Trophoblast cell (in vitro differentiated cells and primary cell): ENCODE measurements at regions not wholly inside any gene's neighbourhood (a gene's known extent, or its start where the extent isn't known, plus 50 kb on each side); places are given as distances from the start of the nearest gene placed in this dataset.
A peak's percentile ranks its signal among the peaks of the same experiment; 100 is the strongest.

Experiments
- DNase-seq, 2 donors: peaks; one replicate each; pipeline ENCODE4 v3.0.0-alpha.2; 2016
- H2AFZ ChIP-seq: 2 replicates; pipeline ENCODE4 v1.6.1; 2013; ENCODE audit warnings: low read length, moderate library complexity, mild to moderate bottlenecking; ENCODE audit not compliant: insufficient read depth, poor library complexity
- H2AK5ac ChIP-seq: 2 replicates; pipeline ENCODE4 v1.6.1; 2013; ENCODE audit warnings: mild to moderate bottlenecking, low read length
- H2BK120ac ChIP-seq: 2 replicates; pipeline ENCODE4 v1.6.1; 2013; ENCODE audit warnings: low read length, mild to moderate bottlenecking, moderate library complexity; ENCODE audit not compliant: insufficient read depth, poor library complexity
- H2BK12ac ChIP-seq: 2 replicates; pipeline ENCODE4 v1.6.1; 2013; ENCODE audit warnings: mild to moderate bottlenecking, low read length, moderate library complexity
- H2BK5ac ChIP-seq: 2 replicates; pipeline ENCODE4 v1.6.1; 2013; ENCODE audit warnings: low read length, low read depth, moderate library complexity, mild to moderate bottlenecking; ENCODE audit not compliant: poor library complexity
- H3K14ac ChIP-seq: 2 replicates; pipeline ENCODE4 v1.6.1; 2013; ENCODE audit warnings: mild to moderate bottlenecking, low read length
- H3K18ac ChIP-seq: 2 replicates; pipeline ENCODE4 v1.6.1; 2013; ENCODE audit warnings: mild to moderate bottlenecking, low read length
- H3K23ac ChIP-seq: 2 replicates; pipeline ENCODE4 v1.6.1; 2013; ENCODE audit warnings: low read length
- H3K27ac ChIP-seq: 2 replicates; pipeline ENCODE4 v1.5.1; 2013; ENCODE audit warnings: low read depth, mild to moderate bottlenecking, inconsistent platforms, low read length, moderate library complexity
- H3K27me3 ChIP-seq: 2 replicates; pipeline ENCODE4 v1.6.1; 2013; ENCODE audit warnings: inconsistent platforms, mild to moderate bottlenecking, low read length, moderate library complexity; ENCODE audit not compliant: insufficient read depth
- H3K36me3 ChIP-seq, 2 experiments: 1 replicate in 1 of 2; 2 replicates in 1 of 2; pipeline ENCODE4 v1.6.1; 2013; ENCODE audit warnings: low read length in 2 of 2, mild to moderate bottlenecking in 2 of 2, moderate library complexity in 1 of 2; ENCODE audit not compliant: insufficient read depth in 2 of 2, control insufficient read depth in 1 of 2
- H3K4ac ChIP-seq: 2 replicates; pipeline ENCODE4 v1.6.1; 2013; ENCODE audit warnings: low read depth, mild to moderate bottlenecking, low read length, moderate library complexity
- H3K4me1 ChIP-seq, 2 experiments: 1 replicate in 1 of 2; 2 replicates in 1 of 2; pipeline ENCODE4 v1.6.1; 2013; ENCODE audit warnings: low read length in 2 of 2, mild to moderate bottlenecking in 2 of 2, moderate library complexity in 1 of 2; ENCODE audit not compliant: insufficient read depth in 2 of 2, control insufficient read depth in 1 of 2
- H3K4me2 ChIP-seq: 2 replicates; pipeline ENCODE4 v1.6.1; 2013; ENCODE audit warnings: inconsistent platforms, mild to moderate bottlenecking, low read length, moderate library complexity
- H3K4me3 ChIP-seq: 2 replicates; pipeline ENCODE4 v1.5.1; 2013; ENCODE audit warnings: mild to moderate bottlenecking, low read depth, low read length, inconsistent platforms
- H3K79me1 ChIP-seq: one replicate; pipeline ENCODE4 v1.6.1; 2013; ENCODE audit warnings: low read length
- H3K79me2 ChIP-seq: 2 replicates; pipeline ENCODE4 v1.6.1; 2013; ENCODE audit warnings: low read length, mild to moderate bottlenecking; ENCODE audit not compliant: control insufficient read depth, insufficient read depth, poor library complexity
- H3K9ac ChIP-seq: 2 replicates; pipeline ENCODE4 v1.6.1; 2013; ENCODE audit warnings: mild to moderate bottlenecking, low read length
- H3K9me3 ChIP-seq: 2 replicates; pipeline ENCODE4 v1.6.1; 2013; ENCODE audit warnings: low read depth, mild to moderate bottlenecking, control low read depth, inconsistent platforms, low read length; ENCODE audit not compliant: insufficient read depth
- H4K12ac ChIP-seq: 2 replicates; pipeline ENCODE4 v1.6.1; 2013; ENCODE audit warnings: low read depth, mild to moderate bottlenecking, low read length, moderate library complexity
- H4K8ac ChIP-seq: 2 replicates; pipeline ENCODE4 v1.6.1; 2013; ENCODE audit warnings: low read depth, mild to moderate bottlenecking, low read length, moderate library complexity
- H4K91ac ChIP-seq: one replicate; pipeline ENCODE4 v1.6.1; 2013; ENCODE audit warnings: low read depth, mild to moderate bottlenecking, low read length, moderate library complexity
- WGBS: extraction: QIAGEN DNeasy Blood & Tissue Kit; methylation state at CpG from one replicate; pipeline ENCODE4 v1.1.7; 2013; ENCODE audit warnings: missing lambda C conversion rate; ENCODE audit not compliant: insufficient read length, insufficient coverage; ENCODE audit errors: extremely low coverage; 5-methylcytosine and 5-hydroxymethylcytosine counted together

- Histone ChIP-seq H3K79me2 (no peaks in the 10 kb centered on the region), H3K27me3 (no peaks in the 10 kb centered on the region), H2BK120ac (no peak overlapping the region), H3K14ac (no peak overlapping the region), H4K8ac (no peak overlapping the region), H2AK5ac (no peak overlapping the region), H4K12ac (no peak overlapping the region), H2BK12ac (no peak overlapping the region), H3K18ac (no peak overlapping the region), H3K9ac (no peak overlapping the region), H3K23ac (no peak overlapping the region), H3K79me1 (no peaks in the 10 kb centered on the region), H3K27ac (no peak overlapping the region), H3K4me2 (no peak overlapping the region), H3K36me3 (no peaks in the 10 kb centered on the region), H2AFZ (no peak overlapping the region), H4K91ac (no peak overlapping the region), H3K4me1 (no peaks in the 10 kb centered on the region), H2BK5ac (no peak overlapping the region), H3K9me3 (peaks cover 2% of the 10 kb centered on the region), H3K4ac (no peak overlapping the region), H3K4me3 (no peak overlapping the region)
- no peak for DNase-seq
- WGBS = no CpG with 5 or more reads among the region's 1 CpG
These were observed 83.5 kb downstream of the SLITRK1 start for GRCh38 chr13:83798731-83799130.

GRCh38 chr13:83796364-83796763, 85.9 kb downstream of the SLITRK1 start:
- Histone ChIP-seq H3K27me3 (no peaks in the 10 kb centered on the region), H3K4ac (no peak overlapping the region), H4K8ac (no peak overlapping the region), H3K27ac (no peak overlapping the region), H3K9me3 (peaks cover 2% of the 10 kb centered on the region), H3K9ac (no peak overlapping the region), H2AFZ (no peak overlapping the region), H3K23ac (no peak overlapping the region), H3K36me3 (no peaks in the 10 kb centered on the region), H3K79me1 (no peaks in the 10 kb centered on the region), H2AK5ac (no peak overlapping the region), H2BK5ac (no peak overlapping the region), H4K12ac (no peak overlapping the region), H3K14ac (no peak overlapping the region), H4K91ac (no peak overlapping the region), H3K4me1 (no peaks in the 10 kb centered on the region), H3K4me3 (no peak overlapping the region), H2BK120ac (no peak overlapping the region), H2BK12ac (no peak overlapping the region), H3K79me2 (no peaks in the 10 kb centered on the region), H3K4me2 (no peak overlapping the region), H3K18ac (no peak overlapping the region)
- no CpG with 5 or more reads among the region's 2 CpGs for WGBS
- DNase-seq = no peak

GRCh38 chr13:83794583-83794982, 87.7 kb downstream of the SLITRK1 start:
- no CpG with 5 or more reads among the region's 2 CpGs for WGBS
- Histone ChIP-seq H3K4me1 (no peaks in the 10 kb centered on the region), H3K79me2 (no peaks in the 10 kb centered on the region), H3K79me1 (no peaks in the 10 kb centered on the region), H3K18ac (no peak overlapping the region), H3K36me3 (no peaks in the 10 kb centered on the region), H3K27ac (no peak overlapping the region), H3K23ac (no peak overlapping the region), H3K4ac (no peak overlapping the region), H2BK5ac (no peak overlapping the region), H3K4me2 (no peak overlapping the region), H3K4me3 (no peak overlapping the region), H2AK5ac (no peak overlapping the region), H3K14ac (no peak overlapping the region), H2AFZ (no peak overlapping the region), H4K91ac (no peak overlapping the region), H3K27me3 (no peaks in the 10 kb centered on the region), H3K9me3 (peaks cover 2% of the 10 kb centered on the region), H3K9ac (no peak overlapping the region), H2BK12ac (no peak overlapping the region), H4K12ac (no peak overlapping the region), H4K8ac (no peak overlapping the region), H2BK120ac (no peak overlapping the region)
- no peak for DNase-seq

- H3K36me3 ChIP-seq = no peaks in the 10 kb centered on the region
- no peaks in the 10 kb centered on the region for H3K79me2 ChIP-seq
- H2BK120ac ChIP-seq = no peak overlapping the region
- H3K27me3 ChIP-seq = no peaks in the 10 kb centered on the region
- H3K4me2 ChIP-seq = no peak overlapping the region
- H3K4me3 ChIP-seq = no peak overlapping the region
- no peak overlapping the region for H2AK5ac ChIP-seq
- no peak overlapping the region for H3K9ac ChIP-seq
- H3K9me3 ChIP-seq = no peaks in the 10 kb centered on the region
- no peak overlapping the region for H3K27ac ChIP-seq
- H4K12ac ChIP-seq = no peak overlapping the region
- no peak overlapping the region for H3K18ac ChIP-seq
- DNase-seq = peak in 1 of 2 donors; percentile 39
- H2AFZ ChIP-seq = no peak overlapping the region
- no peak overlapping the region for H2BK5ac ChIP-seq
- no peak overlapping the region for H4K8ac ChIP-seq
- H4K91ac ChIP-seq = no peak overlapping the region
- no peaks in the 10 kb centered on the region for H3K79me1 ChIP-seq
- WGBS = no CpG with 5 or more reads among the region's 6 CpGs
- no peaks in the 10 kb centered on the region for H3K4me1 ChIP-seq
- H3K4ac ChIP-seq = no peak overlapping the region
- no peak overlapping the region for H3K14ac ChIP-seq
- no peak overlapping the region for H3K23ac ChIP-seq
- no peak overlapping the region for H2BK12ac ChIP-seq
These were observed 102.0 kb downstream of the SLITRK1 start for GRCh38 chr13:83780227-83780626.
